Tibial artery (tissue), 4 donors: ENCODE measurements at regions not wholly inside any gene's neighbourhood (a gene's known extent, or its start where the extent isn't known, plus 50 kb on each side); places are given as distances from the start of the nearest gene placed in this dataset.

ENCODE experiments used
- DNase-seq, 2 donors: peaks; one replicate each; pipeline ENCODE4 v3.0.0-alpha.2; 2019
- H3K27ac ChIP-seq, 2 donors: fragments of 200-600 bp; sonication (generic) in 1 of 2; 1 replicate in 1 of 2; 2 replicates in 1 of 2; pipeline ENCODE4 v1.5.1; 2018 to 2019; ENCODE audit warnings: mild to moderate bottlenecking in 1 of 2
- H3K27me3 ChIP-seq, 2 donors: fragments of 200-600 bp; sonication (generic) in 1 of 2; one replicate each; pipeline versions ENCODE4 v1.5.1 to v1.6.0; 2016 to 2019
- H3K36me3 ChIP-seq, 3 donors: fragments of 200-600 bp; sonication (generic) in 2 of 3; one replicate each; pipeline ENCODE4 v1.5.1; 2016 to 2019; ENCODE audit warnings: mild to moderate bottlenecking in 2 of 3
- H3K4me1 ChIP-seq, 4 donors: fragments of 200-600 bp; sonication (generic) in 2 of 4; 1 replicate in 3 of 4; 2 replicates in 1 of 4; pipeline ENCODE4 v1.5.1; 2016 to 2019
- H3K4me3 ChIP-seq, 2 donors: fragments of 200-600 bp; sonication (generic) in 1 of 2; 1 replicate in 1 of 2; 2 replicates in 1 of 2; pipeline ENCODE4 v1.5.1; 2018 to 2019; ENCODE audit warnings: mild to moderate bottlenecking in 2 of 2
- H3K9me3 ChIP-seq, 3 donors: fragments of 200-600 bp; sonication (generic) in 1 of 3; one replicate each; pipeline ENCODE4 v1.5.1; 2016 to 2019
- CTCF ChIP-seq, 2 experiments: fragments of 200-600 bp in 1 of 2; fragments of 450-650 bp in 1 of 2; IDR thresholded peaks; one replicate each; pipeline ENCODE4 v1.5.1; 2017 to 2019; ENCODE audit warnings: antibody characterized with exemption in 2 of 2, mild to moderate bottlenecking in 1 of 2, moderate library complexity in 1 of 2
- intact Hi-C: fragments of 100-400 bp; cut with DNase I; formaldehyde crosslinking; loops from one replicate; pipeline ENCODE4 v1.15.0; 2023; ENCODE audit warnings: low total_unique reads

GRCh38 chr20:12721636-12722035 lies 287.1 kb upstream of the SPTLC3 start:
- intact Hi-C loops, result no loop called here
- Histone ChIP-seq H3K36me3 (no peaks in the 10 kb centered on the region), H3K9me3 (no peaks in the 10 kb centered on the region), H3K4me3 (no peak overlapping the region), H3K27me3 (no peaks in the 10 kb centered on the region), H3K4me1 (no peaks in the 10 kb centered on the region), H3K27ac (no peak overlapping the region)
- DNase-seq, result no peak
- no peak for TF ChIP-seq CTCF (IDR thresholded peaks at IDR 0.05)

GRCh38 chr20:12722091-12722490 lies 286.7 kb upstream of the SPTLC3 start:
- H3K4me1 ChIP-seq, result no peaks in the 10 kb centered on the region
- H3K4me3 ChIP-seq, result no peak overlapping the region
- intact Hi-C loops, result no loop called here
- H3K36me3 ChIP-seq, result no peaks in the 10 kb centered on the region
- no peaks in the 10 kb centered on the region for H3K9me3 ChIP-seq
- TF ChIP-seq CTCF (IDR thresholded peaks at IDR 0.05), result no peak
- no peak for DNase-seq
- no peak overlapping the region for H3K27ac ChIP-seq
- no peaks in the 10 kb centered on the region for H3K27me3 ChIP-seq

GRCh38 chr20:12723811-12724210 lies 285.0 kb upstream of the SPTLC3 start:
- no peak overlapping the region for H3K27ac ChIP-seq
- TF ChIP-seq CTCF (IDR thresholded peaks at IDR 0.05), result no peak
- intact Hi-C loops, result no loop called here

GRCh38 chr20:12728782-12729181 lies 280.0 kb upstream of the SPTLC3 start:
- Histone ChIP-seq H3K27me3 (no peaks in the 10 kb centered on the region), H3K9me3 (no peaks in the 10 kb centered on the region), H3K36me3 (no peaks in the 10 kb centered on the region), H3K4me1 (no peaks in the 10 kb centered on the region), H3K4me3 (no peak overlapping the region), H3K27ac (no peak overlapping the region)
- no peak for TF ChIP-seq CTCF (IDR thresholded peaks at IDR 0.05)
- DNase-seq, result no peak
- intact Hi-C loops, result no loop called here

More at GRCh38 chr20:12723811-12724210, 285.0 kb upstream of the SPTLC3 start:
- H3K27me3 ChIP-seq, result no peaks in the 10 kb centered on the region
- H3K4me3 ChIP-seq, result no peak overlapping the region
- H3K36me3 ChIP-seq, result no peaks in the 10 kb centered on the region
- no peaks in the 10 kb centered on the region for H3K4me1 ChIP-seq
- DNase-seq, result no peak
- no peaks in the 10 kb centered on the region for H3K9me3 ChIP-seq

- no peaks in the 10 kb centered on the region for H3K36me3 ChIP-seq
- intact Hi-C loops, result no loop called here
- no peaks in the 10 kb centered on the region for H3K9me3 ChIP-seq
- no peak for TF ChIP-seq CTCF (IDR thresholded peaks at IDR 0.05)
- no peak overlapping the region for H3K4me3 ChIP-seq
- no peak for DNase-seq
- no peaks in the 10 kb centered on the region for H3K27me3 ChIP-seq
- no peak overlapping the region for H3K27ac ChIP-seq
- H3K4me1 ChIP-seq, result no peaks in the 10 kb centered on the region
Observed at GRCh38 chr20:12729326-12729725, 279.4 kb upstream of the SPTLC3 start.

- Histone ChIP-seq H3K27ac (no peak overlapping the region), H3K4me3 (no peak overlapping the region), H3K27me3 (no peaks in the 10 kb centered on the region), H3K4me1 (peaks cover 0 to 29% (median 21%) of the 10 kb centered on the region in 4 donors), H3K9me3 (no peaks in the 10 kb centered on the region), H3K36me3 (no peaks in the 10 kb centered on the region)
- TF ChIP-seq CTCF (IDR thresholded peaks at IDR 0.05), result no peak
- intact Hi-C loops, result no loop called here
- DNase-seq, result no peak
Observed at GRCh38 chr20:12733811-12734210, 275.0 kb upstream of the SPTLC3 start.
